Stimulated activated naive CD8-positive, alpha-beta T cell treated with anti-CD3 and anti-CD28 coated beads, Interleukin-15, amount 100 ng/mL, for 72 hours (primary cell): ENCODE measurements at regions not wholly inside any gene's neighbourhood (a gene's known extent, or its start where the extent isn't known, plus 50 kb on each side); places are given as distances from the start of the nearest gene placed in this dataset.

Source experiments
- ATAC-seq: fragments of 150-1000 bp; cut with Tn5 transposase; 2 replicates; pipeline ENCODE4 v1.10.0; 2021; ENCODE audit warnings: mild to moderate bottlenecking, moderate library complexity
- DNase-seq, 2 donors: peaks; one replicate each; pipeline ENCODE4 v3.0.0; 2021 to 2022
- H3K27ac Mint-ChIP-seq, 2 donors: one replicate each; pipeline ENCODE4 v1.8.0; 2022; ENCODE audit warnings: mild to moderate bottlenecking in 2 of 2, mixed read lengths in 2 of 2, moderate library complexity in 2 of 2
- H3K27me3 Mint-ChIP-seq: one replicate; pipeline ENCODE4 v1.8.0; 2022; ENCODE audit warnings: mixed read lengths
- H3K4me1 Mint-ChIP-seq: one replicate; pipeline ENCODE4 v1.8.0; 2022; ENCODE audit warnings: mild to moderate bottlenecking, mixed read lengths
- H3K4me3 Mint-ChIP-seq, 2 donors: one replicate each; pipeline ENCODE4 v1.8.0; 2022; ENCODE audit warnings: mild to moderate bottlenecking in 2 of 2, mixed read lengths in 2 of 2, moderate library complexity in 1 of 2
- H3K9me3 Mint-ChIP-seq, 2 donors: one replicate each; pipeline ENCODE4 v1.8.0; 2022; ENCODE audit warnings: mixed read lengths in 2 of 2

DNA sequence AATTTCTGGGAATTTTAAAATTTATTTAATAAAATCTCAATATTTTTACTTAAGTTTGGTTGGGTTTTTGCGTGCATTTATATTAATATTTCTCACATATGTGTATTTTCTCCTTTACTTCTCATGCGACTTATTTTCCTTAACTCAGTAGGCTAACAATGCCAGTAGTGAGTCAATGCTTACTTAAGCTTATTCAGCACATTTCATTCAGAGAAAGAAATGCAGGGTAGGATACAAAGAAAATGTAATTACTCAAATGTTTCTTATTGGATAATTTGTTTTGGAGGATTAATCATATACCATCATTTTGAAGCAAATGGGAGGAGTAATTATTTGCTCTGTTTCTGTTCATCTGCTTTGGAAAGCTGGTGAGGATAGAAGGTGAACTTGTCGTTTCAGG, 623.5 kb downstream of the POM121L12 start:
- Mint-ChIP-seq H3K27ac (no peak overlapping the region), H3K27me3 (no peaks in the 10 kb centered on the region), H3K9me3 (peaks cover 14 to 33% of the 10 kb centered on the region in 2 donors), H3K4me3 (no peak overlapping the region), H3K4me1 (no peaks in the 10 kb centered on the region)
- no peak for DNase-seq
- ATAC-seq, result no peak

GRCh38 chr7:53661645-53662217, 626.3 kb downstream of the POM121L12 start:
- H3K27ac Mint-ChIP-seq, result no peak overlapping the region
- DNase-seq, result no peak
- H3K9me3 Mint-ChIP-seq, result peaks cover 22 to 33% of the 10 kb centered on the region in 2 donors
- no peaks in the 10 kb centered on the region for H3K4me1 Mint-ChIP-seq
- H3K4me3 Mint-ChIP-seq, result no peak overlapping the region
- no peak for ATAC-seq
- H3K27me3 Mint-ChIP-seq, result no peaks in the 10 kb centered on the region

DNA sequence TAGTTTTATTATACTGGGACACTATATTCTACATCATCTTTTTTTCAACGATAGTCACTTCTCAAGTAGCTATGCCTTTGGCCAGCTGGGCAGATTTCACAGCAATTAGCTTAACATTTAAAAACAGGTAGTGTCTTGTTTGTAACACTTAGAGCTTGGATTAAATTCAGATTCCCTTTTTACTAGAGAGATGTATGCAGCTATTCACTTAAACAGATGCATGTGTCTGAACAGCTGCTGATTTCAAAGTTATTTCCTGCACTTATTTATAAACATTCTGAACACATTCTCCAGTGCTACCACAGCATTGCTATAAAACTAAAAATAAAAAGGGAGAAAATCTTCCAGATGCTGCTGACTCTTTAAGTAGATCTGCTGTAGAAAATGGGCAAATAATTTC, 637.2 kb downstream of the POM121L12 start:
- Mint-ChIP-seq H3K27ac (no peak overlapping the region), H3K27me3 (no peaks in the 10 kb centered on the region), H3K4me1 (no peaks in the 10 kb centered on the region), H3K4me3 (no peak overlapping the region), H3K9me3 (peaks cover 0 to 6% of the 10 kb centered on the region in 2 donors)
- DNase-seq (no peak), ATAC-seq (no peak)

DNA sequence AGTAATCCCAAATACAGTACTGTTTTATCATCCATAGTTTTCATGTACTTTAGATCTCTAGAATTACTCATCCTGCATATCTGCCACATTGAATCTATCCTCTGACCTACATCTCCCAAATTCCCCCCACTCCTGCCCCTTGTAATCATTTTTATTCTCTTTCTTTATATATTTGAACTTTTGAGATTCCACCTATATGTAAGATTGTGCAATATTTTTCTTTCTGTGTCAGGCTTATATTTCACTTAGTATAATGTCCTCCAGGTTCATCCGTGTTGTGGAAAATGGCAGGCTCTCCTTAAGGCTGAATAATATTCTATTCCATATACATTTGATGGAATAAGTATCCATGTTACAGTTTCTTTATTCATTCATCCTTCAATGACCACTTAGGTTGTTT, 640.4 kb downstream of the POM121L12 start:
- no peak for DNase-seq
- no peaks in the 10 kb centered on the region for H3K27me3 Mint-ChIP-seq
- peaks cover 7 to 23% of the 10 kb centered on the region in 2 donors for H3K9me3 Mint-ChIP-seq
- no peak for ATAC-seq
- no peak overlapping the region for H3K27ac Mint-ChIP-seq
- no peaks in the 10 kb centered on the region for H3K4me1 Mint-ChIP-seq
- H3K4me3 Mint-ChIP-seq, result no peak overlapping the region

DNA sequence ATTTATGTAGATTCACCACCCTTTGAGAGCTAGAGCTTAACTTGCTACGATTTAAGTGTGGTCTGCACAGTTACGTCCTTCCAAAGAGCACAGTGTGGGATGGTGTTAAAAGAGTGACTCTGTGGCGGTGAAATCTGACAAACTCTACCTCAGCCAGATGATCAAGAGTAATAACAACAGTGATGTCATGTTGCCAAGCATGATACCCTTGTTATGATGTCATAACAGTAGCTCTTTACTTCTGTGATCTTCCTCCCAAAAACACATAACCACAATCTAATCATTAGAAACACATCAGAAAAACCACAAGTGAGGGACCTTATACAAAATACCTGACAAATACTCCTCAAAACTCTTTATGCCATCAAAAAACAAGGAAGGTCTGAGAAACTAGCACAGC, 649.3 kb downstream of the POM121L12 start:
- no peak for ATAC-seq
- peaks cover 33 to 50% of the 10 kb centered on the region in 2 donors for H3K9me3 Mint-ChIP-seq
- H3K4me1 Mint-ChIP-seq, result no peaks in the 10 kb centered on the region
- DNase-seq, result no peak
- H3K4me3 Mint-ChIP-seq, result no peak overlapping the region
- H3K27me3 Mint-ChIP-seq, result no peaks in the 10 kb centered on the region
- H3K27ac Mint-ChIP-seq, result no peak overlapping the region

DNA sequence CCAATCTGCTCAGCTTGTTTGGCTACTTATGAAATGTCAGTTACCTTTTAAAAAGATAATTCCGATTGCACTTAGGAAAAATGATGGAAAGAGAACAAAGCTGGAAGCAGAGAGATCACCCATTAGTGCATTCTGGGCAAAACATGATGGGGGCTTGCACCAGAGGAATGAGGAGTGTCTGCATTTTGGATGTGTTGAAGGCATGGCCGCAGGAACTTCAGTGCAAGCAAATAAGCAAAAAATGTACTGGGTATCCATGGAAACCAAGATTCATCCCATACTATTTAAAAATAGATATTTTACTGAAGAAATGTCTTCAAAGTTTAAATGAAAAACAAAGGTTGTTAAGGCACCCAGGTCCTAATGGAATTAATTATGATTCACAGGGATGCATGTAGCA, 655.0 kb downstream of the POM121L12 start:
- no peak overlapping the region for H3K27ac Mint-ChIP-seq
- no peak overlapping the region for H3K4me3 Mint-ChIP-seq
- DNase-seq, result no peak
- ATAC-seq, result no peak
- no peaks in the 10 kb centered on the region for H3K4me1 Mint-ChIP-seq
- no peaks in the 10 kb centered on the region for H3K27me3 Mint-ChIP-seq
- H3K9me3 Mint-ChIP-seq, result peaks cover 23 to 27% of the 10 kb centered on the region in 2 donors

GRCh38 chr7:53697913-53698312, 662.5 kb downstream of the POM121L12 start:
- Mint-ChIP-seq H3K9me3 (peaks cover 9 to 18% of the 10 kb centered on the region in 2 donors), H3K4me3 (no peak overlapping the region), H3K4me1 (no peaks in the 10 kb centered on the region), H3K27ac (no peak overlapping the region), H3K27me3 (no peaks in the 10 kb centered on the region)
- ATAC-seq (no peak), DNase-seq (no peak)

DNA sequence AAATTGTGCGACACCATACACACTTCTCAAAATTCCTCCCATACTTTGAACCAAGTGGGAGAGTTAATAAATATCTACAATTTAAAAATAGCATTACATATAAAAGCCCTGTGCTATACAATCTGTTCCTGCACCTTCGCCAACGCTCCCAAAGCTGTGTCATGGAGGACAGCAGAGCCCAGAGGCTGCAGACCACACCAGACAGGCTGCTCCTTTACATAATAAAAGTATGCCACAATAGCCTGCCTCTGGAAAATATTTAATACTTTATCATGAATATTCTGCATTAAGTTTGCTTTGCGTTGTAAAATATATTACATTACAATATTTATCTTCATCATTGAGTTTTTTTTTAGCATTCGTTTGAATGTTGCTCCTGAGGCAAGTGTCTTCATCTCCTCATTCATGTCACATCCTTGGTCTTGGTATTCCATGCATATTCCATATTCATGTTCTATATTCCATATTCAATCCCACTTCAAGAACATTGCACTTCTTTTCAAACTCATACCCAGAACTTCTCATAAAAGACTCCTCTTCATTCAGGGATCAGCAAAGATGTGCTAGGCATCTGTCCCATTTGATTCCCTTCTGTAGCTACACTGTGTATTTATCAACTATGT, 663.9 kb downstream of the POM121L12 start:
- Mint-ChIP-seq H3K4me1 (no peaks in the 10 kb centered on the region), H3K9me3 (peaks cover 3 to 13% of the 10 kb centered on the region in 2 donors)
- no peak for ATAC-seq

DNA sequence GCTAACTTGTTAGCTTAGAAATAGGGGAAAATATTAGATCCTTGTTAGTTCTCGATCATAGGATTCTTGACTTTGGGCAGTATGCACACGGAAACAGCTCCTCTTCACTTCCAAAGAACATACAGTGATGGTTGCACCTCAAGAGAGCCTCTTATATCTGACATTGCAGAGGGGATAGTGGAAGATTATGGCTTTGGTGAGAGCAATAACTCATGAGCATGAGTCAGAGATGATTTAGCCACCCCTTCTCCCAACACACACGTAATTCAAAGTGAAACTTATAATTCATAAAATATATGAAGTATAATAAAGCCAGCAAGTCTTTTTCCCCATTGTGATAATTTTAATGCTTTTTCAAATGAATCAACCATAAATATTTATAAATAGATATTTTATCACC, 683.7 kb downstream of the POM121L12 start:
- peaks cover 11 to 29% of the 10 kb centered on the region in 2 donors for H3K9me3 Mint-ChIP-seq
- H3K27me3 Mint-ChIP-seq, result no peaks in the 10 kb centered on the region
- no peak overlapping the region for H3K4me3 Mint-ChIP-seq
- DNase-seq (no peak), ATAC-seq (no peak)
- H3K27ac Mint-ChIP-seq, result no peak overlapping the region
- H3K4me1 Mint-ChIP-seq, result no peaks in the 10 kb centered on the region

More for the DNA sequence above, 663.9 kb downstream of the POM121L12 start:
- Mint-ChIP-seq H3K27ac (no peak overlapping the region), H3K4me3 (no peak overlapping the region), H3K27me3 (no peaks in the 10 kb centered on the region)
- DNase-seq, result no peak

GRCh38 chr7:53740971-53741370, 705.5 kb downstream of the POM121L12 start:
- H3K27ac Mint-ChIP-seq, result no peak overlapping the region
- peaks cover 12 to 43% of the 10 kb centered on the region in 2 donors for H3K9me3 Mint-ChIP-seq
- no peak for DNase-seq
- no peak overlapping the region for H3K4me3 Mint-ChIP-seq
- H3K27me3 Mint-ChIP-seq, result no peaks in the 10 kb centered on the region
- ATAC-seq, result no peak
- no peaks in the 10 kb centered on the region for H3K4me1 Mint-ChIP-seq

DNA sequence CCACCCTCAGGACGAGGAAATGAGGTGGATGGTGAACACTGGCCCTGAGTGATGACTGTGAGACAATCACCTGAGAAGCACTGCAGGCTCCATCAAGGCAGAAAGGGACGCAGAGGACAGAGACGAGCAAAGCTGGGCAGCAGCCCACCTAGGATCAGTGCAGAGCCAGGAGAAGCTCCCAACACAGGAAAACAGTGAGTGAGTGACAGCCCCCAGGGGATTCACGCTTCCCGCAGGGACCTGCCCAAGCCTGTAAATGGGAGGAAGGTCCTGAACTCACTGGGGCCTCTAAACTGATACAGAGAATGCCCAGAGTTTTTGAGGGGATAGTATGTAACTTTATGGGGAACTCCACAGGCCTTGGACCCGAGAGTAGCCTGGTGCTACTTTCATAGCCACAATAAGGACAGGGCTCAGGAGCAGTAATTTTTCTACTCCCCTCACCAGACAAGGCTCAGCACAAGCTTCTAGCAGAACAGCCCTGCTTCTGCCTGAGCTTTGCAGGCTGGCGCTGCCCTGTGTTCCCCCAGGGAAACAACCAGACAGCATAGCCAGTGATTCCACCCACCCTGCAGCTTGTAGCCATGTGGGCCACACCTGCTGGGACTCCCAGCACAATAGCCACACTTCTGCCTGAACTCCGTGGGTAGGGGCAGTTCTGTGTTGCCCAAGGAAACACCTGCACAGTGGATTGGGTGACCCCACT, 708.4 kb downstream of the POM121L12 start:
- peaks cover 6 to 36% of the 10 kb centered on the region in 2 donors for H3K9me3 Mint-ChIP-seq

GRCh38 chr7:53744403-53744760, 708.9 kb downstream of the POM121L12 start:
- Mint-ChIP-seq H3K9me3 (peaks cover 6 to 33% of the 10 kb centered on the region in 2 donors), H3K4me3 (no peak overlapping the region), H3K27ac (no peak overlapping the region), H3K27me3 (no peaks in the 10 kb centered on the region), H3K4me1 (no peaks in the 10 kb centered on the region)
- DNase-seq (no peak), ATAC-seq (no peak)

More for the DNA sequence above, 708.4 kb downstream of the POM121L12 start:
- ATAC-seq, result no peak
- Mint-ChIP-seq H3K27ac (no peak overlapping the region), H3K4me1 (no peaks in the 10 kb centered on the region), H3K27me3 (no peaks in the 10 kb centered on the region), H3K4me3 (no peak overlapping the region)
- no peak for DNase-seq

DNA sequence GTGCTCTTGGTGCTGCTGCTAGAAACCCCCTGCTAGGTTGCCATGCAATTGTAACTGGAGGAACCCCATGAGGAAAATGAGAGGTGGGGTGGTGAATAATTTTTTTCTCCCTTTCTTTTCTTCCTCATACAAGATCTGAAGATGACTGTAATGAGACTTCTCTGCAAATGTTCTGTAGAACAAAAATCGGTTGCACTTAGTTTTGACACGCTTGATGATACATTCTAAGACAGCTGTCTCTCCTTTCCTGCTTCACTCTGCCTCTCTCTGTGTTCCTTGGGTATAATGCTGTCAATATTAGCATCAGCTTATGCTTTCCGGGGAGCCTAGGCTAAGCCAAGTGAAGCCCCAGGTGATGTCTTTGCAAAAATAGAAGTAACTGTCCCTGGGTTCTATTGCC, 721.5 kb downstream of the POM121L12 start:
- Mint-ChIP-seq H3K27me3 (no peaks in the 10 kb centered on the region), H3K27ac (no peak overlapping the region), H3K4me3 (no peak overlapping the region), H3K4me1 (no peaks in the 10 kb centered on the region), H3K9me3 (peaks cover 0 to 19% of the 10 kb centered on the region in 2 donors)
- ATAC-seq (no peak), DNase-seq (no peak)

DNA sequence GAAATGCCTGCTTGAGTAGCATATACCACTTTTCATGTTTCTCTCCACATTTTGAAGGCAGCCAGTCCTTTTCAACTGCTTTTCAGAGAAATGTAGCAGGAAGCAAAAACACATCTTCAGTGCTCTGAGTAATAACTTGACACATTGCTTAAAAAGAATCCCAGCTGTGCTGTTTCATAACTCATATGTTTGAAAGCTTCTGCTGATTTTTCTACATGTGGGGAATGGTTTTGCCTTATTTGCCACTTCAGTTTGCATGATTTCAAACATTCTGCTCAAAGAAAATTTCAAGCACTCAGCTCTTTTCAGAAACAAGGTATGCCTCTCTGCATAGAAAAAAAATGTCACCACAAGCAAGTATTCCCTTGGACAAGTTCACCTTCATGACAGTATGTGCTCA, 732.8 kb downstream of the POM121L12 start:
- H3K9me3 Mint-ChIP-seq, result peaks cover 30 to 43% of the 10 kb centered on the region in 2 donors
- no peaks in the 10 kb centered on the region for H3K27me3 Mint-ChIP-seq
- ATAC-seq, result no peak
- H3K4me1 Mint-ChIP-seq, result no peaks in the 10 kb centered on the region
- no peak overlapping the region for H3K27ac Mint-ChIP-seq
- no peak for DNase-seq
- no peak overlapping the region for H3K4me3 Mint-ChIP-seq

- DNase-seq, result no peak
- no peak for ATAC-seq
- Mint-ChIP-seq H3K27me3 (no peaks in the 10 kb centered on the region), H3K4me3 (no peak overlapping the region), H3K9me3 (peaks cover 17 to 28% of the 10 kb centered on the region in 2 donors), H3K4me1 (no peaks in the 10 kb centered on the region), H3K27ac (no peak overlapping the region)
Measured at GRCh38 chr7:53771701-53772100, 736.3 kb downstream of the POM121L12 start.

- ATAC-seq (no peak), DNase-seq (no peak)
- Mint-ChIP-seq H3K9me3 (peaks cover 3 to 8% of the 10 kb centered on the region in 2 donors), H3K4me1 (no peaks in the 10 kb centered on the region), H3K27me3 (no peaks in the 10 kb centered on the region), H3K27ac (no peak overlapping the region), H3K4me3 (no peak overlapping the region)
Measured at GRCh38 chr7:53776323-53776722, 740.9 kb downstream of the POM121L12 start.
